GM12864 (cell line): ENCODE measurements at regions not wholly inside any gene's neighbourhood (a gene's known extent, or its start where the extent isn't known, plus 50 kb on each side); places are given as distances from the start of the nearest gene placed in this dataset.

Experiments
- DNase-seq: peaks from one replicate; pipeline ENCODE4 v3.0.0-alpha.2; 2011; ENCODE audit warnings: low read depth
- H3K4me3 ChIP-seq: 2 replicates; pipeline ENCODE4 v1.5.1; 2011; ENCODE audit warnings: mild to moderate bottlenecking, low read depth, low read length, control low read depth
- CTCF ChIP-seq: IDR thresholded peaks from 2 replicates; pipeline ENCODE4 v1.5.1; 2011; ENCODE audit warnings: low read depth, mild to moderate bottlenecking, moderate library complexity, low read length, control low read depth, inconsistent platforms; ENCODE audit errors: missing control alignments

GRCh38 chr14:56709201-56709600, 101.1 kb downstream of the OTX2 start:
- no peak for TF ChIP-seq CTCF
- DNase-seq: no peak
- no peak overlapping the region for H3K4me3 ChIP-seq

- no peak for DNase-seq
- no peak overlapping the region for H3K4me3 ChIP-seq
- no peak for TF ChIP-seq CTCF
Measured at GRCh38 chr14:56708704-56709103, 101.6 kb downstream of the OTX2 start.

GRCh38 chr14:56703947-56704346, 106.3 kb downstream of the OTX2 start:
- no peak overlapping the region for H3K4me3 ChIP-seq
- DNase-seq: no peak
- no peak for TF ChIP-seq CTCF

GRCh38 chr14:56702515-56702914, 107.8 kb downstream of the OTX2 start:
- no peak overlapping the region for H3K4me3 ChIP-seq
- no peak for TF ChIP-seq CTCF
- no peak for DNase-seq
